GM10847 (cell line): ENCODE measurements at regions not wholly inside any gene's neighbourhood (a gene's known extent, or its start where the extent isn't known, plus 50 kb on each side); places are given as distances from the start of the nearest gene placed in this dataset.

Experiments
- POLR2A ChIP-seq: IDR thresholded peaks from 2 replicates; pipeline ENCODE4 v1.6.1; 2011; ENCODE audit not compliant: insufficient read length; ENCODE audit errors: extremely low read depth

DNA sequence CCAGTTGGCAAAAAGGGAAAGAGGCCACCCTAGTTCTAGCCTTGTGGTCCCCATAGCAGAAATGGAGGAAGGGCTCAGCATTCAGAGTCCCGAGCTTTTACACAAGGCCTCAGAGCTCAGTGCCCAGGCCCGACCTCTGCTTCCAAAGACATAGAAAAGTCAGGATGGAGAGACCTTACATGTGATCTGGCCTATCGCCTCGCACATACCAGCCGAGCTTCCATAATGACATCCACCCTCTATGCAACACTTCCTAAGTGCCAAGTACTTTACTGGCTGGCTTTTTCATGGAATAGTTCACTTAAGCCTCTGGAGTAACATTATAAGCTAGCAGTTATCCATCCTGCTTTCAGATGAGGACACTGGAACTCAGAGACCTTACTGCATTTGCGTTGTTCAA, 275.9 kb downstream of the FAM43A start:
- TF ChIP-seq POLR2A: no peak

DNA sequence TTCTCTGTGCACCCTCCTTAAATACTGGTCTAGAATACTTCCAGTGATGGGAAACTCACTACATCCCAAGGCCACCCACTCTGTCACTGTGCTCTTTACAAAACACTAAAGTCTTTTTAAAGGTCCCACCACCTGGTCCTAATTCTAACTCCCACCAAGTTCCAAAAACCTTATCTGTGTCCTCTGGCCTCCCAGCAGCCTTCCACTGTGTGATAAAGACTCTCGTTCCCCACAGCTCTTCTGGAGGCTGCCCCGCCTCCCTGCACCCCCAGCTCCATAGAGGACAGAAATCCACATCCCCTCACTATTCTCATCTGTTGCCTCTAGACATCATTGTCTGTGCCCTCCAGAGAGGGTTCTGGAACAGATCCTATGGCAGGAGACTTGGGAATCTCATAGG, 276.4 kb downstream of the FAM43A start:
- no peak for TF ChIP-seq POLR2A

DNA sequence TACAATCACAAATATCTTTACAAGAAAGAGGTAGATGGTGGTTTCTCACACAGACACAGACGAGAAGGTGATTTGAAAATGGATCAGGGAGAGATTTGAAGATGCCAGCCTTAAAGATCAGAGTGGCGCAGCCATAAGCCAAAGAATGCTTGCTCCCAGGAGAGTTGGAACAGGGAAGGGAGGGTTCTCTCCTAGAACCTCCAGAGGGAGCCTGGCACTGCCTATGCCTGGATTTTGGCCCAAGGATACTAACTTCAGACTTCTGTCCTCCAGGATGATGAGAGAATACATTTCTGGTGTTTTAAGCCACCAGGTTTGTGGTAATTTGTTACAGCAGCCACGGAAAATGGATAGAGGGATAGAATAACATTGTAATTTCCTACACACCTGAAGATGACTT, 279.1 kb downstream of the FAM43A start:
- TF ChIP-seq POLR2A: no peak

DNA sequence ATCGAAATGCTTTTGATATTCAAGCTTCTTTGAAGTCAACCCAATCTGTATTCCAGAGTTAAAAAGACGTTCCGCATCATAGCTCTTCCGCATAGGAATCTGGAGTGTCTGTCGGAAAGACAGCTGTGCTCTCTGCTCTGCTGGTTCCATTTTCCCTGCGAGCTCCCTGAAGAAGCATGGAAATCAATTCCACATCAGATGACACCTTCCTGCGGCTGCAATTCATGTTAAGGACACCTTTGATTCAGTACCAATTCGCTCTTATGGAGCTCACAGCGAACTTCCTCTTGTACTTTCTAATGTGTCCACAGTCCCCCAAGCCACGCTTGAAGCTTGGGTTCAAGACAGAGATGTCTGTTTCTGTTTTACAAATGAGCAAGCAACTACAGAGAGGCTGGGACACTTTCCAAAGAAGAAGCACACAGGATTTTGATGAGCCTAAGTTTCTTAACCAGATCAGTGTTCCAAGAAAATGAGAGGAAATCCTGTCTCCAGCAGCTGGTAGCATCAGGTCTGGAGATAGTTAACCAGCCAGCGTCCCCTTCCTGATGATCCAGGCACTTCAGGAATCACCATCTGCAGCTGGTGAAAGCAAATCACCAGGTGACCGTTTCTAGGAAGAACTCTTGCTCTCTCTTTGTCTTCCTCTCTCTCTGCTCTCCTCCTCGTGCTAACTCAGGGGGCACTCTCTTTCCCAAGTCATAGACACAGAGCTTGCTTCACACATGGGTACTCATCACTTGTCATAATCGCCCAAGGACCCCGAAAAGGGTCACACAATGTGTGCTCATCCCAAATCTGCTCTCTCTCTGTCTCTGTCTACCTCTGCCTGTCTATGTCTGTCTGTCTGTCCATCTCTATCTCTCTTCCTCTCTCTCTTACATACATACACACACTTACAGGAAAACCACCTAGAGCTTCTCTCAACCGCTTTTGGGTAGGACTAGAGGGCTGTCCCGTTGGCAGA, 281.8 kb downstream of the FAM43A start:
- TF ChIP-seq POLR2A: no peak

DNA sequence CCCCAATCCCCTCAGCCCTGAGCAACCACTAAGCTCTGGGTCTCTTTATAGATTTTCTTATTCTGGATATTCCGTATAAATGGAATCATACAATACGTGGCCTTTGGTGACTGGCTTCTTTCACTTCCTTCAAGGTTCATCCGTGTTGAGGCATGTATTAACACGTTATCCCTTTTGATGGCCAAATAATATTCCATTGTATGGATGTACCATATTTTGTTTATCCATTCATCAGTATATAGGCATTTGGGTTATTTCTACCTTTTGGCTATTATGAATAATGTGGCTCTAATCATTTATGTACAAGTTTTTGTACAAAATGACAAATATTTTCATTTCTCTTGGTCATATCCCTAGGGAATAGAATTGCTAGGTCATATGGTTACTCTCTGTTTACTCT, 284.4 kb downstream of the FAM43A start:
- TF ChIP-seq POLR2A: no peak

DNA sequence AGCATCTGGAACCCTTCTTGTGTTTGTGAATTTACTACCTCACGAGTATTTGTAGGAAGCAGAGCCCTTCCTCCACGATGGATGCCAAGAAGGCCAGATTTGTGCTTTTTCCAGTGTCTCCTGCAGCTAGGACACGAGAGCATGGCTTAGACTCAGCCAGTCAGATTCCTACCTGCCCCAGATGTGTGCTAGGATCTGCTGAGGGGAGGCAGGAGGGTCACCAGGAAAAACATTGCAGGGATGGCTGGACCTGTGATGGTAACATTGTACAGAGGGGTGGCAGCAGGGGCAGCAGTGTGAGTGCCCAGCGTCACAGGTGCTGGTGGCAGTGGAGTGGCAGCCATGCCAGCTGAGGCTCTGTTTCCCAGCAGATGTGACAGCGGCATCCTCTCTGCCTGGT, 285.3 kb downstream of the FAM43A start:
- no peak for TF ChIP-seq POLR2A

DNA sequence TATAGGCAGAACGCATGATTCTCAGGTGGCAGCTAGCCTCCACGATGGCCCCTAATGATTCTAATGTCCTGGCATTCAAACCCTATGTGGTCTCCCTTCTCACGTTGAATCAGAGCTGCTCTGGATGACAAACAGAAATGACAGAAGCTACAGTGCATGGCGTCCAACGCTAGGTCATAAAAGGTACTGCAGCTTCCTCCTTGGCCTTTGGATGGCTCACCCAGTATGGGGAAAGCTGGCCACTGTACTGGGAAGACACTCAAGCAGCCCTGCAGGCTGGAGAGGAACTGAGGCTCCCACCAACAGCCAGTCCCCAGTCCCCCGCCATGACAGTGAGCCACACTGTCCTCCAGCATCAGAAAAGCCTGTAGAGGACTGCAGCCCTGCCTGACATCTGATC, 286.3 kb downstream of the FAM43A start:
- TF ChIP-seq POLR2A: no peak

DNA sequence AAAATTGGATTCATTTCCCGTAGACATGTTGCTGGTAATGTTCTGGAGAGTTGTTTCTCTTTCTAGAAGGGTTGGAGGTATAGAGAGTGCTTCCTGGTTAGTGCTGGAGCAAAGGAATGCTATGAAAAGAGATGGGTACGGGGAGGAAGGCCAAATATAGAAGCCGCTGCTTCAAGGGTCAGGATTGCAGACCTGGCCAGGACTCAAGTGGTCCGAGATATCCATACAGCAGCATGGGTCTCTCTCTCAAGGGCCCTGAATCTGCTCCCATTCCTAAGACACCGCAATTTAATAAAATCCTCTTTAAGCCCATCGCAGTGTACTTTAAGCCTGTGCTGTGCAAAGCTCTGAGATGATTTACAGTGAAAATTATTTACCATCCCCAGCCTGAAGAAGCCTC, 287.0 kb downstream of the FAM43A start:
- no peak for TF ChIP-seq POLR2A

DNA sequence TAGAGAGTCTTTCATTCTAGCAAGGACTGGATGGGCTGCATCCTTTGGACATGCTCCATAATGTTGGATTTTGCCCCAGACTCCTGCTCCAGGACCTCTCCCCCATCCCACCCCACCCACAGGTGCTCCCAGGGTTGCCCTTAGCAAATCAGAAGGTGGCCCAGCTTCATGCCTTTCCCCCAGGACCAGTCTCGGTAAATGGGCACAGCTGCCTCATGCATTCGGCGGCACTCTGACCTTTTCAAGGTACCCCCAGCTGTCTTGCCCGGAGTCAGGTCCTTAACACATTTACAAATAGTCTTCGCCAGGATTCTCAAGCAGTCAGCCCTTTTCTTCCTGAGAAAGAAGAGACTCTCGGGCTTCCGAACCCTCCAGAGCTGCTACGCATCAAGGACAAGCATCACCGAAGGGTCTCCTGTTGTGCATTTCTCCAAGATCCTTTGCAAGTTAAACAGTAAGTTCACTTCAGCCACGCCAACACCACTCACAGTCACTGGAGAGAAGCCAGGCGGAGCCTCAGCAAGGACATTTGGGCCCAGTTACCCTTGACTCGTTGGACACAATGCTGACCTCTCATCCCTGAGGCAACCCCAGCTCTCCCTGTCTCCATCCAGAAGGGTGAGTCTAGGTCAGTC, 287.8 kb downstream of the FAM43A start:
- TF ChIP-seq POLR2A: no peak

DNA sequence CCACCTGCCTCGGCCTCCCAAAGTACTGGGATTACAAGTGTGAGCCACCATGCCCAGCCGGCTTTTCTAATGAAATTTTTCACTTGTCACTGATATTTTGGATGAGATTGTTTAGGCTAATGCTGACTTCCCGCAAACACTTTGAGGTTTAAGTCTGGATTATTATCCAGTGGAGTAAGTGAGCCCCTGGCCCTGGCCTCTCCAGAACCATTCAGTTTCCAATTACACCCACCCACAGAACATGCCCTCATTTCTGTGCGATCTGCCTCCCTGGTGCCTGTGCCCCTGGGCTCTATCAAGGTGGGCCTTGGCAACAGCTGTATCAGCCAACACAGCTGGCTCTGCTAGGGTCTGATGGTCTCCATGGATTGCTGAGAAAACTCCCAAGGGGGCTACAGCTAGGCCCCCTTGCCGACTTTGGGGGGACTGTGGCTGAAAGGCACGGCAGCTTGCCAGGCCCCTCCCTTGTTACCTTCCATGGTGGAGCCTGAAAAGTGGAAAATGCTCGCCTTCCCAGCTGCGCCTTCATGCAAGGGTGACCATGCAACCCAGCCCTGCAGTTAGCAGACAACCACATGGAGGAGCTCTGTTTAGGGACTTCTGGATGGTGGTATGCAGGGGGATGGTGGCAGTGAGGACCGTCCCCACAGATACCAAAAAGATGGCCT, 288.9 kb downstream of the FAM43A start:
- no peak for TF ChIP-seq POLR2A

DNA sequence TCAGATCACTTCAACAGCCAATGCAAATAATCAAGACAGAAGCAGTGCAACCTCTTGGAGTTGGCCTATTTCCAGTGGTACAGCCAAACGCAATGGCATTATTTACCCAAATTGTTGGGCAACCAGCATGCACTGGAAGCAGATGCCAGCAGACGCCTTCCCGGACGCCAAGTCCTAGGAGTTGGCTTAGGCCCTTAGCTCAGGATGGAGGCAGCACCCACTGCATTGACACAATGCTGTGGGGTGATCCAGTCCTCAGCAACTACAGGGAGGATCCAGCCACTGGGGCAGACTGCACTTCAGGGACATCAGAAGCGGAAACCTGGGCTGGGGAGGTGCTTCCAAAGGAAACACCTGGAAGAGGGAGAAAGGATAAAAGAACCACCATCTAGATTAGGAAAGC, 290.4 kb downstream of the FAM43A start:
- TF ChIP-seq POLR2A: no peak

DNA sequence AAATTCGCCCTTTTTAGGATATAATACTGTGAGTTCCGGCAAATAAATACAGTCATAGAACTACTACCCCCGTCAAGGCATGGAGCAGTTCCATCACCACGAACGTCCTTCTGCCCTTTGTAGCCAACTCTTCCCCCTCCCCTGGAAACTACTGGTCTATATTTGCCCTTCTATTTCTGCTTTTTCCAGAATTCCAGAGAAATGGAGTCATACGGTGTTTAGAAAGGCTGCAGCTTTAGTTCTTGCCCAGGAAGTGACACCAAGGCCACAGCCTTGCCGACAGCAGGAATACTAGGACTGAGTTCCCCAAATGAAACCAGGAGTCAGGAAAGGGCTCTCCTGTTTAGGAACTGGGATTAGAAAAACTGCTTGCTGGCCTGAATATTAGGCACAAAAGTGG, 291.2 kb downstream of the FAM43A start:
- no peak for TF ChIP-seq POLR2A

DNA sequence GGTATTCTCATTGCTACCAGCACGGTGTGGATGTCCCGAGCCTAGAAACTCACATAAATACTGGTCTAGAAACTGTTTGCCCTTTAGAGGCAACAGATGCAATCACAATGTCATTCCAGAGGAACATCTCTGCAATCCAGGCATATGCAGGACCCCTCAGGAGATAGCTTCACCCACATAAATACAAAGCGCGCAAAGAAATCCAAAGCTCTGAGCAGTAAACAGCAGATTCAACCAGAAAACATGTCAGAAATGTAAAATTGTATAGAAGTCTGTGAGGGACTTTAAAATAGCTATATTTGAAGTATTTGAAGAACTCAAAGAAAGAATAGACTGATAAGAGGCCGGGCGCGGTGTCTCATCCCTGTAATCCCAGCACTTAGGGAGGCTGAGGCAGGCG, 291.7 kb downstream of the FAM43A start:
- no peak for TF ChIP-seq POLR2A

DNA sequence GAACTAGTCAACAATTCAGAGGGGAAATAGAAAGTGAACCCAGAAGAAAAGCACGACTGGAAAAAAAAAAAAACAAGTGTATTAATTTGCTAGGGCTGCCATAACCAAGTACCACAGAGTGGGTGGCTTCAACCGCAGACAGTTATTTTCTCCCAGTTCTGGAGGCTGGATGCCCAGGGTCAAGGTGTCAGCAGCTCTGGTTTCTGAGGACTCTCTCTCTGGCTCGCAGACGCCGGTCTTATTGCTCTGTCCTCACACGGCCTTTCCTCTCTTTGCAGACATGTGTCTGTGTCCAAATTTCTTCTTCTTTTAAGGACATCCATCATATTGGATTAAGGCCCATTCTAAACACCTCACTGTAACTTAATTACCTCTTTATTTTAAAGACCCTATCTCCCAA, 291.8 kb downstream of the XXYLT1 start:
- no peak for TF ChIP-seq POLR2A

DNA sequence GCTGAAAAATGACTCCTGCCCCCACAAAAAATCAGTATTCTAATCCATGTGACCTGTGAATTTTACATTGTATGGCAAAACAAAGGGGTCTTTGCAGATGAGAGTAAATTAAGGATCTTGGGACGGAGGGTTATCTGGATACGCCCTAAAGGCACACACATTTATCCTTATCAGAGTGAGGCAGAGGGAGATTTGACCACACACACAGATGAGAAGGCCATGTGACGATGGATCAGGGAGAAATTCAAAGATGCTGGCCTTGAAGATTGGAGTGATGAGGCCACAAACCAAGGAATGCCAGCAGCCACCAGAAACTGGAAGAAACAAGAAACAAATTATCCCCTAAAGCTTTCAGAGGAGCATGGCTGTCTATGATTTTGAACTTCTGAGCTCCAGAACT, 288.5 kb downstream of the XXYLT1 start:
- no peak for TF ChIP-seq POLR2A

DNA sequence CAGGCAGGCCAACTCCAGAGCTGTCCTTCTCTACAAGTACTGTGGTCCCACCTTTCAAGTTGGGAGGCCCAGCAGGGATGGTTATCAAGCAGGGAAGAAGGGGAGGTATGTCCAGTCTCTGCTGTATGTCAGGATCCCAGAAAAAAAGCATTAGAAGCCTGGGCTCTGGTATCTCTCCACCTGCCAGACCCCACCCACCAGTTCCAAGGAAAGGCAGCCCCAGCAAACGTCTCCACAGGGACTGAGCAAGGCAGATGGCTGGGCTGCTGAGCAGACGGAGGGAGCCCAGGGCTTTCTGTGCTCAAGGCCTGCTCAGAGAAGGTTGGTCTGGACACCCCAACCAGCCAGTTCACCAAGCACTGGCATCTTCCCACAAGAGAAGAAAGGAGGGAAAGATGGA, 287.8 kb downstream of the XXYLT1 start:
- TF ChIP-seq POLR2A: no peak
